Lower lobe of right lung (tissue), 2 donors: ENCODE measurements at regions not wholly inside any gene's neighbourhood (a gene's known extent, or its start where the extent isn't known, plus 50 kb on each side); places are given as distances from the start of the nearest gene placed in this dataset.

Source experiments
- ATAC-seq, 2 donors: fragments of 200-7000 bp; cut with Tn5 transposase; one replicate each; pipeline ENCODE4 v1.9.1; 2020 to 2022; ENCODE audit warnings: mild to moderate bottlenecking in 2 of 2, moderate library complexity in 2 of 2
- DNase-seq: peaks from one replicate; pipeline ENCODE4 v3.0.0-alpha.2; 2020
- H3K27ac ChIP-seq: fragments of 200-600 bp; one replicate; pipeline ENCODE4 v1.8.0; 2022
- H3K27me3 ChIP-seq: fragments of 200-600 bp; one replicate; pipeline ENCODE4 v1.8.0; 2022; ENCODE audit warnings: low read depth
- H3K36me3 ChIP-seq: fragments of 200-600 bp; one replicate; pipeline ENCODE4 v1.8.0; 2022; ENCODE audit warnings: mild to moderate bottlenecking
- H3K4me1 ChIP-seq: fragments of 200-600 bp; one replicate; pipeline ENCODE4 v1.8.0; 2022
- H3K4me3 ChIP-seq: fragments of 200-600 bp; one replicate; pipeline ENCODE4 v1.8.0; 2022; ENCODE audit warnings: mild to moderate bottlenecking
- H3K9me3 ChIP-seq: fragments of 200-600 bp; one replicate; pipeline ENCODE4 v1.8.0; 2022
- intact Hi-C: fragments of 100-400 bp; cut with DNase I; formaldehyde crosslinking; loops from one replicate; pipeline ENCODE4 v1.11.0; 2022
- TF ChIP-seq, protein P1 (sequence below): fragments of 200-600 bp; IDR thresholded peaks from one replicate; pipeline ENCODE4 v1.8.0; 2022; ENCODE audit warnings: antibody characterized with exemption, mild to moderate bottlenecking
- donor health status: DM: no; HTN: yes; CAD: no; lungs with severe emphysema.

- ATAC-seq (no peak), DNase-seq (no peak)
- no peak overlapping the region for H3K4me3 ChIP-seq
- no peaks in the 10 kb centered on the region for H3K9me3 ChIP-seq
- no peaks in the 10 kb centered on the region for H3K27me3 ChIP-seq
- TF ChIP-seq, protein P1, sequence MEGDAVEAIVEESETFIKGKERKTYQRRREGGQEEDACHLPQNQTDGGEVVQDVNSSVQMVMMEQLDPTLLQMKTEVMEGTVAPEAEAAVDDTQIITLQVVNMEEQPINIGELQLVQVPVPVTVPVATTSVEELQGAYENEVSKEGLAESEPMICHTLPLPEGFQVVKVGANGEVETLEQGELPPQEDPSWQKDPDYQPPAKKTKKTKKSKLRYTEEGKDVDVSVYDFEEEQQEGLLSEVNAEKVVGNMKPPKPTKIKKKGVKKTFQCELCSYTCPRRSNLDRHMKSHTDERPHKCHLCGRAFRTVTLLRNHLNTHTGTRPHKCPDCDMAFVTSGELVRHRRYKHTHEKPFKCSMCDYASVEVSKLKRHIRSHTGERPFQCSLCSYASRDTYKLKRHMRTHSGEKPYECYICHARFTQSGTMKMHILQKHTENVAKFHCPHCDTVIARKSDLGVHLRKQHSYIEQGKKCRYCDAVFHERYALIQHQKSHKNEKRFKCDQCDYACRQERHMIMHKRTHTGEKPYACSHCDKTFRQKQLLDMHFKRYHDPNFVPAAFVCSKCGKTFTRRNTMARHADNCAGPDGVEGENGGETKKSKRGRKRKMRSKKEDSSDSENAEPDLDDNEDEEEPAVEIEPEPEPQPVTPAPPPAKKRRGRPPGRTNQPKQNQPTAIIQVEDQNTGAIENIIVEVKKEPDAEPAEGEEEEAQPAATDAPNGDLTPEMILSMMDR, result no peak
- intact Hi-C loops, result no loop called here
- H3K27ac ChIP-seq, result no peak overlapping the region
- no peaks in the 10 kb centered on the region for H3K4me1 ChIP-seq
- no peaks in the 10 kb centered on the region for H3K36me3 ChIP-seq
Observed at GRCh38 chr16:51355195-51355594, 204.1 kb upstream of the SALL1 start.

DNA sequence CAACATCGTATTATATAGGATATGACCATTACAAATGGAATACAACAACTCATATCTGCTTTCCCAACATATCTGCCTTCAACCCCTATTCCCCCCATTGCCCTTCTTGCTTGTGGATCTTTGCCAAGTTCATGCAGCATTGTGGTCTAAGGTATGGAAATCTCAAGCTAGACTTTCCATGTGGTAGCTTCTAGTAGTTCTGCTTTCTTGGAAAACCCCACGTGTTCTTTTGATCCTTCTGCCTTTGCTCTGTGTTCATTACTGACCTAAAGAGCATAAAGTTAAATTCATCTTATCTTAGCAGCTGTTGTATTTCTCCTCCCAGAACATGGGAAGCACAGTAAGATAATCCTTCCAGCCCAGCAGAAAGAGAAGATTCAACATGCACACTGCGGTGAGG, 202.0 kb upstream of the SALL1 start:
- intact Hi-C loops, result no loop called here

GRCh38 chr16:51349626-51350025, 198.6 kb upstream of the SALL1 start:
- H3K4me1 ChIP-seq, result no peaks in the 10 kb centered on the region
- DNase-seq (no peak), ATAC-seq (no peak)
- no peaks in the 10 kb centered on the region for H3K27me3 ChIP-seq
- TF ChIP-seq, protein P1, result no peak
- H3K9me3 ChIP-seq, result no peaks in the 10 kb centered on the region
- H3K36me3 ChIP-seq, result no peaks in the 10 kb centered on the region
- no peak overlapping the region for H3K4me3 ChIP-seq
- no peak overlapping the region for H3K27ac ChIP-seq
- intact Hi-C loops, result no loop called here

More for the DNA sequence above, 202.0 kb upstream of the SALL1 start:
- TF ChIP-seq, protein P1, result no peak
- Histone ChIP-seq H3K36me3 (no peaks in the 10 kb centered on the region), H3K9me3 (no peaks in the 10 kb centered on the region), H3K27ac (no peak overlapping the region), H3K27me3 (no peaks in the 10 kb centered on the region), H3K4me3 (no peak overlapping the region), H3K4me1 (no peaks in the 10 kb centered on the region)
- DNase-seq (no peak), ATAC-seq (no peak)

- H3K9me3 ChIP-seq, result no peaks in the 10 kb centered on the region
- no peak for DNase-seq
- intact Hi-C loops, result no loop called here
- no peak overlapping the region for H3K4me3 ChIP-seq
- TF ChIP-seq, protein P1, result no peak
- H3K36me3 ChIP-seq, result no peaks in the 10 kb centered on the region
- no peak overlapping the region for H3K27ac ChIP-seq
- H3K27me3 ChIP-seq, result no peaks in the 10 kb centered on the region
- no peak for ATAC-seq
- H3K4me1 ChIP-seq, result no peaks in the 10 kb centered on the region
Observed at GRCh38 chr16:51343411-51343810, 192.3 kb upstream of the SALL1 start.

DNA sequence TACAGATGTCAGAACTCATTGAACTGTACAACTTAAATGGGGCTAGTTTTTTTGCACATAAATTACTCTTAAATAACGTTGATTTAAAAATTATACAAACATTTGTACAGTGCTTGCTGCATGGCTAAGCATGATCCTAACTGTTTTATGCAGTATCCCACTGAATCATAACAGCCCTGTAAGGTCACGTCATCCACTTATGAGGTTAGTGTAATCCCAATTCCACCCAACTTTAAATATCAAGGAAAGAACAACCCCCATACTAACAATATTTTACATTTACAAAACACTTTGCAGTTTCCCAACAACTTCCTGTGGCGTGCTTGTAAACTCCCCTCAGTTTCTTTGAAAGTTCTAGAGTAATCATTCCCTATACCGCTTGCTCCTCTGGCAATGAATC, 190.1 kb upstream of the SALL1 start:
- no peaks in the 10 kb centered on the region for H3K36me3 ChIP-seq
- TF ChIP-seq, protein P1, result no peak
- no peaks in the 10 kb centered on the region for H3K4me1 ChIP-seq
- no peak for ATAC-seq
- no peak overlapping the region for H3K27ac ChIP-seq
- intact Hi-C loops, result no loop called here
- H3K9me3 ChIP-seq, result no peaks in the 10 kb centered on the region
- H3K27me3 ChIP-seq, result no peaks in the 10 kb centered on the region
- no peak for DNase-seq
- no peak overlapping the region for H3K4me3 ChIP-seq

GRCh38 chr16:51337662-51338061, 186.6 kb upstream of the SALL1 start:
- Histone ChIP-seq H3K4me3 (no peak overlapping the region), H3K27ac (no peak overlapping the region), H3K9me3 (no peaks in the 10 kb centered on the region), H3K27me3 (no peaks in the 10 kb centered on the region), H3K4me1 (no peaks in the 10 kb centered on the region), H3K36me3 (no peaks in the 10 kb centered on the region)
- intact Hi-C loops, result no loop called here
- ATAC-seq (no peak), DNase-seq (no peak)
- TF ChIP-seq, protein P1, result no peak
